GM23338 (cell line): ENCODE measurements at regions not wholly inside any gene's neighbourhood (a gene's known extent, or its start where the extent isn't known, plus 50 kb on each side); places are given as distances from the start of the nearest gene placed in this dataset.

Source experiments
- CTCF ChIP-seq, 2 experiments: fragments of 200-600 bp in 1 of 2; sonication (generic) in 1 of 2; conservative IDR thresholded peaks; 2 replicates each; pipeline versions ENCODE4 v1.5.1 to v1.6.1; 2016 to 2017; ENCODE audit warnings: antibody characterized with exemption in 2 of 2, low read depth in 2 of 2, mild to moderate bottlenecking in 2 of 2, moderate library complexity in 1 of 2
- EZH2 ChIP-seq: fragments of 200-600 bp; sonication (generic); IDR thresholded peaks from one replicate; pipeline ENCODE4 v1.8.0; 2017; ENCODE audit warnings: antibody characterized with exemption, mild to moderate bottlenecking, low read depth; ENCODE audit not compliant: unreplicated experiment
- POLR2AphosphoS5 ChIP-seq: IDR thresholded peaks from 2 replicates; pipeline ENCODE4 v1.6.1; 2016; ENCODE audit warnings: antibody characterized with exemption, low read depth
- REST ChIP-seq: IDR thresholded peaks from one replicate; pipeline ENCODE4 v1.6.1; 2018; ENCODE audit warnings: antibody characterized with exemption; ENCODE audit not compliant: unreplicated experiment
- ZNF462 ChIP-seq: fragments of 250-450 bp; sonication (Bioruptor Pico); IDR thresholded peaks from 2 replicates; pipeline ENCODE4 v1.5.0; 2020; ENCODE audit warnings: mild to moderate bottlenecking, moderate library complexity

GRCh38 chr2:22326250-22326649 lies 1058.7 kb upstream of the KLHL29 start:
- no peak for TF ChIP-seq CTCF (conservative IDR thresholded peaks at IDR 0.05; ENCODE audit: low read depth in 2 of 2)
- no peak for TF ChIP-seq EZH2
- TF ChIP-seq POLR2AphosphoS5: no peak
- TF ChIP-seq REST: no peak
- TF ChIP-seq ZNF462: no peak
